Astrocyte of the cerebellum (primary cell): ENCODE measurements at regions not wholly inside any gene's neighbourhood (a gene's known extent, or its start where the extent isn't known, plus 50 kb on each side); places are given as distances from the start of the nearest gene placed in this dataset.
"Not testable (repeated sequence)": the region's sequence is repeated elsewhere in the genome, so short reads cannot be mapped to it uniquely, and the experiment has no call there.

ENCODE experiments used
- DNase-seq: peaks from one replicate; pipeline ENCODE4 v3.0.0-alpha.2; 2011; ENCODE audit warnings: low read depth
- H3K4me3 ChIP-seq: 2 replicates; pipeline ENCODE4 v1.5.1; 2011; ENCODE audit warnings: mild to moderate bottlenecking, low read depth, low read length, moderate library complexity
- CTCF ChIP-seq: IDR thresholded peaks from 2 replicates; pipeline ENCODE4 v1.5.1; 2012; ENCODE audit warnings: low read length, low read depth, moderate library complexity, mild to moderate bottlenecking; ENCODE audit errors: missing control alignments
- in situ Hi-C: cut with HindIII; loops from 2 replicates; pipeline ENCODE4 v1.10.0; 2017; ENCODE audit warnings: low sequenced_read_pairs

DNA sequence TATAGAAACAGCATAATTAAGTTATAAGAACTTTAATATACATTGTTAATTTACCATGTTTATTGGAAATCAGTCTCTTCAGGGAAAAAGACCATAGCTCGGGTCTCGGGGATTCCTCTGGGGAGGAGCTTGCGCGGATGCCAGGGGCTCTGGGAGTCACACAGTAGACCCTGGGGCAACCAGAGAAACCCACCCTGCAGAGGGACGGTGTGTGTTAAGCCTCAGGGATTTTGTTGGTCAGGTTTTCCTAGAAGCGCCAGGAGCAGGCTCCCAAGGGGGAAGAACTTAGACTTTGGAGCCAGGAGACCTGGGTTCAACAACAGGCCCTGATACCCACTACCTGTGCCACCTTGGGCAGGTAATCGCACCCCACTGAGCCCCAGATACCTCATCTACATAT is 297.9 kb downstream of the MED10 start:
- TF ChIP-seq CTCF, result no peak
- H3K4me3 ChIP-seq, result no peak overlapping the region
- in situ Hi-C loops, result no loop called here
- DNase-seq, result no peak

DNA sequence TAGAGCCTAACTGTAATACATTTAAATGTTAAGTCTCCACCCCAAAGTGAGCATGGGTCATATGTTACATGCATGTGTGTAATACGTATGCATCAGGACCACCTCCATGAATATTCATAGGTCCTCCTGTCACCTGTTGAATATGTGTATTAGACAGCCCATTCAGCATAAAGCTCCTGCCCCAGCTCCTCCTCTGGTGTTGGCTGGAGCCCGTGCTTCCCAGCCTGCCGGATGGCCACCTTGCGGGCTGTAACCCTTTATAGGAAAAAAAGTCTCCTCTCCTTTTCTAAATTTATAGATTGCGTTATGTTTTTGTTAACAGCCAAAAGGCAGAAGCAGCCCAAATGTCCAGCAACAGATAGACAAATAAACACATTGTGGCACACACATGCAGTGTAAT is 299.5 kb downstream of the MED10 start:
- DNase-seq, result no peak
- H3K4me3 ChIP-seq, result no peak overlapping the region
- in situ Hi-C loops, result no loop called here
- no peak for TF ChIP-seq CTCF

GRCh38 chr5:6076341-6077239 is 301.8 kb downstream of the MED10 start:
- no peak for TF ChIP-seq CTCF
- in situ Hi-C loops, result no loop called here
- DNase-seq, result no peak

DNA sequence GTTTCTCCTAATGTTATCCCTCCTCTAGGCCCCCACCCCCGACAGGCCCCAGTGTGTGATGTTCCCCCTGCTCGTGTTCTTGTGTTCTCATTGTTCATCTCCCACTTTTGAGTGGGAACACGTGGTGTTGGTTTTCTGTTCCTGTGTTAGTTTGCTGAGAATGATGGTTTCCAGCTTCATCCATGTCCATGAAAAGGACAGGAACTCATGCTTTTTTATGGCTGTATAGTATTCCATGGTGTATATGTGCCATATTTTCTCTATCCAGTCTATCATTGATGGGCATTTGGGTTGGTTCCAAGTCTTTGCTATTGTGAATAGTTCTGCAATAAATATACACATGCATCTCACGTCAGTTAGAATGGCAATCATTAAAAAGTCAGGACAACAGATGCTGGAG is 305.9 kb downstream of the MED10 start:
- in situ Hi-C loops, DNase-seq, H3K4me3 ChIP-seq: not testable (repeated sequence)

More at GRCh38 chr5:6076341-6077239, 301.8 kb downstream of the MED10 start:
- no peak overlapping the region for H3K4me3 ChIP-seq

GRCh38 chr5:6069496-6070185 is 308.7 kb downstream of the MED10 start:
- DNase-seq, result no peak
- no peak for TF ChIP-seq CTCF
- no peak overlapping the region for H3K4me3 ChIP-seq
- in situ Hi-C loops, result no loop called here

DNA sequence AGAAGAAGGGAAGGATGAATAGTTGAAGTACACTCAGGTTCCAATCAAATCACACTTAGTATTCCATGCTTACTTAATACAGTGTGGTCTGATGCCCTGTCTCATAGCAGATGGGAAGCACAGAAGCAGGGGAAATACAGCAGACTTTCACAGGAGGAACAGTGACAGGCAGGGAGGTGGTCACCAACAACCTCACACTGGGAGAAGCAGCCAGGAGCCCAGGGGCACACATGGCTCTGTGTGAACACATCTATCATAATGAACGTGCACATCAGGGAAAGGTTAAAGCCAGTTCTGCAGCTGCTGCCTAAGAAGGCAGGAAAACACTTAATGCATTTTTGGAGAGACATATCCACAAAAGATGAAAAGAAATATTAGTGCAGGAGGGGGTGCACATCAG is 312.3 kb downstream of the MED10 start:
- DNase-seq, result no peak
- H3K4me3 ChIP-seq, result no peak overlapping the region
- TF ChIP-seq CTCF, result no peak
- in situ Hi-C loops, result no loop called here
